D721Med (cell line): ENCODE measurements at regions not wholly inside any gene's neighbourhood (a gene's known extent, or its start where the extent isn't known, plus 50 kb on each side); places are given as distances from the start of the nearest gene placed in this dataset.
A peak's percentile ranks its signal among the peaks of the same experiment; 100 is the strongest.

Experiments used
- DNase-seq: peaks from one replicate; pipeline ENCODE4 v3.0.0; 2011; ENCODE audit warnings: low spot score; ENCODE audit not compliant: insufficient read length
- FAIRE-seq: peaks from 2 replicates; lab custom pipeline; 2011; peaks lifted over from hg19 to GRCh38; lab: Jason Lieb, UNC
- TF ChIP-seq, protein P1 (sequence below): IDR thresholded peaks from 2 replicates; pipeline ENCODE4 v1.5.1; 2012; ENCODE audit warnings: mild to moderate bottlenecking, control low read depth; ENCODE audit not compliant: insufficient read depth; ENCODE audit errors: missing control alignments

DNA sequence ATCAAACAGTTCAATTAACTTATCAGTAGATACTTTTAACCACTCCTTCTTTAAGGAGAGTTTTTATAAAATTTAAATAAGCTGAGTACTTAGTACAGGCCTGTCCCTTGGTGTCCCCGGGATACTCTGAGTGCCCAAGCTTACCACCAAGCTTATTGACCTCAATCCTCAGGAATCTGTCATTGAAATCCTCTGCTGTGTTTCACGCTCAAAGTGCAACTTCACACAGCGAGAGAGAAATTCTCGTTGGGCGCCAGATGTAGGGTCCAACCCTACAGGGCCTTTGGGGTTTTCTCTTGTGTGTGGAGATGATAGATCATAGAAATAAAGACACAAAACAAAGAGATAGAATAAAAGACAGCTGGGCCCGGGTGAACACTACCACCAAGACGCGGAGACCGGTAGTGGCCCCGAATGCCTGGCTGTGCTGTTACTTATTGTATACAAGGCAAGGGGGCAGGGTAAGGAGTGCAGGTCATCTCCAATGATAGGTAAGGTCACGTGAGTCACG, 65.3 kb upstream of the ARL4D start:
- DNase-seq (no peak), FAIRE-seq (no peak)
- TF ChIP-seq, protein P1, sequence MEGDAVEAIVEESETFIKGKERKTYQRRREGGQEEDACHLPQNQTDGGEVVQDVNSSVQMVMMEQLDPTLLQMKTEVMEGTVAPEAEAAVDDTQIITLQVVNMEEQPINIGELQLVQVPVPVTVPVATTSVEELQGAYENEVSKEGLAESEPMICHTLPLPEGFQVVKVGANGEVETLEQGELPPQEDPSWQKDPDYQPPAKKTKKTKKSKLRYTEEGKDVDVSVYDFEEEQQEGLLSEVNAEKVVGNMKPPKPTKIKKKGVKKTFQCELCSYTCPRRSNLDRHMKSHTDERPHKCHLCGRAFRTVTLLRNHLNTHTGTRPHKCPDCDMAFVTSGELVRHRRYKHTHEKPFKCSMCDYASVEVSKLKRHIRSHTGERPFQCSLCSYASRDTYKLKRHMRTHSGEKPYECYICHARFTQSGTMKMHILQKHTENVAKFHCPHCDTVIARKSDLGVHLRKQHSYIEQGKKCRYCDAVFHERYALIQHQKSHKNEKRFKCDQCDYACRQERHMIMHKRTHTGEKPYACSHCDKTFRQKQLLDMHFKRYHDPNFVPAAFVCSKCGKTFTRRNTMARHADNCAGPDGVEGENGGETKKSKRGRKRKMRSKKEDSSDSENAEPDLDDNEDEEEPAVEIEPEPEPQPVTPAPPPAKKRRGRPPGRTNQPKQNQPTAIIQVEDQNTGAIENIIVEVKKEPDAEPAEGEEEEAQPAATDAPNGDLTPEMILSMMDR = no peak

DNA sequence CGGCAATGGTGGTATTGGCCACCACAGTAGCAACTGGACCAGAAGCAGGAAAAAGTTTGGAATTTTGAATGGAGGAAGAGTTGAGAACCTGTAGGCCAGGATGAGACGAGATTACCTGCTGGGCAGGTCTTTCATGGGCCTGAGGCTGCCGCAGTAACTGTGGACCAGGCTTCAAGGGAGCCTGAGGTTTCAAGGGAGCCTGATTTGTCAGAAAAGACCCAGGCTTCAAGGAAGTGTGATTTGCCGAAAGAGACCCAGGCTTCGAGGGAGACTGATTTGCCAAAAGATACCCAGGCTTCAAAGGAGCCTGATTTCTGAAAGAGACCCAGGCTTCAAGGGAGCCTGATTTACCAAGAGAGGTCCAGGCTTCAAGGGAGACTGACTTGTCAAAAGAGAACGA, 66.6 kb upstream of the ARL4D start:
- DNase-seq (no peak), FAIRE-seq (no peak)
- TF ChIP-seq, protein P1 = no peak

DNA sequence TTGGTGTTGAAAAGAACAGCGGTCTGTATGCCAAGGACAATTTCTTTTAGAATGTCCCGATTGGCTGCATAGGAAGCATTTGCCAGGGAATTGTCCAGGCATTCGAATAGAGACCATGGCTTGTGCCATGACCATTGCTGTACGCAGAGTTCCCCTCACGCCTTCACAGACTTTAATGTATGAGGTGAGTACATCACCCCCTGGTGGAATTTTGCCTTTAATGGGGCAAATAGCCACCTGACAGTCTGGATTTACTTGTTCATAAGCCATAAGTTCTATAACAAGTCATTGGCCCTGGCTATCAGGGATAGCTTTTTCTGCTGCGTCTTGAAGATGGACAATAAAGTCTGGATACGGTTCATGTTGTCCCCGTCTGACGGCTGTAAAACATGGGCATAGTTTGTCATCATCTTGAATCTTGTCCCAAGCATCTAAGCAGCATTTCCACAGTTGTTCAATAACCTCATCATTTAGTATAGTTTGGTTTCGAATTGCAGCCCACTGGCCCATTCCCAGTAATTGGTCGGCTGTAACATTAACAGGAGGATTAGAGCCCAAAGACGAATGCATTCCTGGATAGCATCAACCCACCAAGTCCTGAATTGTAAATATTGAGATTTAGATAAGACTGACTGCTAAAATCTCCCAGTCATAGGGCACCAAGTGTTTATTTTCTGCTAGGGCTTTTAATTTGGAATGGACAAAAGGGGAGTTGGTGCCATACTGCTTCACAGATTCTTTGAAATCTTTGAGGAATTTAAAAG, 67.7 kb upstream of the ARL4D start:
- TF ChIP-seq, protein P1 = peak; percentile 10
- DNase-seq = no peak
- FAIRE-seq = no peak

DNA sequence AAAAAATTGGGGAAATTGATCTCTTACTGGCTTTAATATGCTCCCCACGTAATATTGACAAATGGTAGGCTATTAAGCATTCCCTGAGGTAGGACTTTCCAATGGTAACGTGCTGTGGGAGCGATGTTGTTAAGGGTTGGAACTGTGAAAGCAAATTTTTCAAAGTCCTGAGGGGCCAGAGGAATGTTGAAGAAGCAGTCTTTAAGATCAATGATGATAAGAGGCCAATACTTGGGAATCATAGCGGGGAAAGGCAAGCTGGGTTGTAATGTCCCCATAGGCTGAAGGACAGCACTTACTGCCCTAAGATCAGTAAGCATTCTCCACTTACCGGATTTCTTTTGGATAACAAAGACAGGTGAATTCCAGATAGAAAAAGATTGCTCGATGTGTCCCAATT, 69.6 kb upstream of the ARL4D start:
- DNase-seq = no peak
- TF ChIP-seq, protein P1 = no peak
- no peak for FAIRE-seq

- DNase-seq (no peak), FAIRE-seq (no peak)
- TF ChIP-seq, protein P1 = no peak
These were observed 70.1 kb upstream of the ARL4D start for GRCh38 chr17:43328650-43329049.

DNA sequence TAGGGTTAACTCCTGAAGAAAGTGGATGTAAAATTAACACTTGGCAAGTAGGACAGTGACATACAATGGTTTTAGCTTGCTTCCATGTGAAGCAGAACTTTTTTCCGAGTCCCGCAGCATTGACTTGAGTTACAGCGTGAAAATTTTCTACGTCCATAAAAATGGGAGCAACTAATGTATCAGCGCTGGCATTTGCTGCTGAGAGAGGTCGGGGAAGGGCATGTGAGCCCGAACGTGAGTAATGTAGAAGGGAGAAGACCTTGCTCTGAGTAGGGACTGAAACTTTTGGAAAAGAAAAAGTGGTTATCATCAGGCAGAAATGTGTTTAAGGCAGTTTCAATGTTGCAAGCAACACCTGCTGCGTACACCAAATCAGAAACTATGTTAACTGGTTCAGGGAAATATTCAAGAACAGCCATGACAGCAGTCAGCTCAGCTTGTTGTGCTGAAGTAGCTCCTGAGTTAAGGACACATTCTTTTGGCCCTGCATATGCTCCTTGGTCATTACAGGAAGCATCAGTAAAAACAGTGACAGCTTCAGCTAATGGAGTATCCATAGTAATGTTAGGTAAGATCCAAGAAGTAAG, 70.9 kb upstream of the ARL4D start:
- DNase-seq (no peak), FAIRE-seq (no peak)
- TF ChIP-seq, protein P1 = no peak

DNA sequence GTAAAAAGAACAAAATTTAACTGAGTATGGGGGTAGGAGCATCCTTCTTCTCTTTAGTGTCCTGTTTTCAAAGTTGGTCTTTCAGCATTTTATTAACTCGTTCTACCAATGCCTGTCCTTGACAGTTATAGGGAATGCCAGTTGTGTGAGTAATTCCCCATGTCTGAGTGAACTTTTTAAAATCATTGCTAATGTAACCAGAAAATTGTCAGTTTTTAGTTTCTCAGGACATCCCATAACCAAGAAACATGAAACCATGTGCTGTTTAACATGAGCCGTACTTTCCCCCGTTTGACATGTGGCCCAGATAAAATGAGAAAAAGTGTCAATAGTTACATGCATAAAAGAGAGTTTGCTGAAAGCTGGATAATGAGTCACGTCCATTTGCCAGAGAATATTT, 71.4 kb upstream of the ARL4D start:
- TF ChIP-seq, protein P1 = no peak
- no peak for FAIRE-seq
- DNase-seq = no peak
